GM20431 (cell line): ENCODE measurements at regions not wholly inside any gene's neighbourhood (a gene's known extent, or its start where the extent isn't known, plus 50 kb on each side); places are given as distances from the start of the nearest gene placed in this dataset.

Source experiments
- in situ Hi-C: fragments of 300-500 bp; cut with MseI, MboI; formaldehyde crosslinking; loops from one replicate; pipeline ENCODE4 v1.15.0; 2020; ENCODE audit warnings: low sequenced_read_pairs; ENCODE audit not compliant: unreplicated experiment

- in situ Hi-C loops = no loop called here
Observed at GRCh38 chr3:107323723-107324122, 53.5 kb upstream of the CCDC54 start.

GRCh38 chr3:107325446-107325845, 51.8 kb upstream of the CCDC54 start:
- in situ Hi-C loops = no loop called here
